Activated CD4-positive, alpha-beta T cell treated with anti-CD3 and anti-CD28 coated beads, Interleukin-2, amount 10 ng/mL, durations not matched to agents 24 days and 14 days (primary cell): ENCODE measurements at regions not wholly inside any gene's neighbourhood (a gene's known extent, or its start where the extent isn't known, plus 50 kb on each side); places are given as distances from the start of the nearest gene placed in this dataset.
"Not testable (repeated sequence)": the region's sequence is repeated elsewhere in the genome, so short reads cannot be mapped to it uniquely, and the experiment has no call there.

ENCODE experiments used
- DNase-seq: peaks from one replicate; pipeline ENCODE4 v3.0.0; 2022
- H3K27ac Mint-ChIP-seq: one replicate; pipeline ENCODE4 v1.8.0; 2022; ENCODE audit warnings: mild to moderate bottlenecking, mixed read lengths
- H3K27me3 Mint-ChIP-seq: one replicate; pipeline ENCODE4 v1.8.0; 2022; ENCODE audit warnings: mixed read lengths
- H3K36me3 Mint-ChIP-seq: one replicate; pipeline ENCODE4 v1.8.0; 2022; ENCODE audit warnings: low read depth, mild to moderate bottlenecking, mixed read lengths
- H3K4me1 Mint-ChIP-seq: one replicate; pipeline ENCODE4 v1.8.0; 2021; ENCODE audit warnings: mixed read lengths
- H3K4me3 Mint-ChIP-seq: one replicate; pipeline ENCODE4 v1.8.0; 2022; ENCODE audit warnings: mild to moderate bottlenecking, moderate library complexity, mixed read lengths
- H3K9me3 Mint-ChIP-seq: one replicate; pipeline ENCODE4 v1.8.0; 2021; ENCODE audit warnings: mixed read lengths
- intact Hi-C: fragments of 100-400 bp; cut with micrococcal nuclease; formaldehyde crosslinking; loops from one replicate; pipeline ENCODE4 v1.15.1; 2023

DNA sequence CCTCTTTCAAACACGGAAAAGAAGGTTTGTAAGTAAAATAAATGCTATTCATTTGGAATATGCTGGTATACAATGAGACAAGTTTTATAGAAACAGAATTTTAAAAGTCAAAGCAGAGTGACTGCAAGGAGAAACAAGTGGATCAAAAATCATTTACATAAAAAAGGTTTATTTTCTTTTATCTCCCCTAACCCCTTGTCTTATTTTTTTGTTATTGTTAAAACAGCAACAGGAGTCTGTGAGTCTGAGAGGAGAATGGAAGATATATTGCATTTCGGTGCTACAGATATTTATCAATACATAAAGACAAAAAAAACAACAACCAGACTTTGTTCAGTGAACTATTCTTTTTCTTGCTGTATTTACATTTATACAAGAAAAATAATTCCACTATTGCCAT is 1116.4 kb downstream of the OTOL1 start:
- Mint-ChIP-seq H3K27ac (no peak overlapping the region), H3K9me3 (no peaks in the 10 kb centered on the region), H3K4me1 (no peaks in the 10 kb centered on the region), H3K36me3 (no peaks in the 10 kb centered on the region), H3K27me3 (no peaks in the 10 kb centered on the region), H3K4me3 (no peak overlapping the region)
- intact Hi-C loops, result no loop called here
- DNase-seq, result no peak

DNA sequence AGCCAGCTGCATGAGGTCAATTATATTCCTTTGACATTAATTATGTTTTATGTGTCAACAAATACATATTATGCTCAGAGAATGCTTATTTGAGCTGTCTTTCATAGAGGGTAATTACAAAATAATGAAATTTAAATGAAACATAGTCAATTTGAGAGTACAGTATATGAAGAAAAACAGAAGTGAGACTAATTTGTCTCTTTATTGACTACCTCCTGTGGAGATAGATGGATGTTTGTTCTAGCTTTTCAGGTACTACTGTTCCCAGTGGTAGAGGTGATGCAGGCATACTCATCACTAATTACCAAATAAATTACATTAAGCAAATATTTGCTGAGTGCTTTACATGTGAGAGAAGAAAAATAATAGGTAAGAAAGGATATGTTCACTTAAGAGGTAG is 1129.6 kb downstream of the OTOL1 start:
- intact Hi-C loops, result no loop called here
- no peaks in the 10 kb centered on the region for H3K27me3 Mint-ChIP-seq
- H3K9me3 Mint-ChIP-seq, result peaks cover 16% of the 10 kb centered on the region

DNA sequence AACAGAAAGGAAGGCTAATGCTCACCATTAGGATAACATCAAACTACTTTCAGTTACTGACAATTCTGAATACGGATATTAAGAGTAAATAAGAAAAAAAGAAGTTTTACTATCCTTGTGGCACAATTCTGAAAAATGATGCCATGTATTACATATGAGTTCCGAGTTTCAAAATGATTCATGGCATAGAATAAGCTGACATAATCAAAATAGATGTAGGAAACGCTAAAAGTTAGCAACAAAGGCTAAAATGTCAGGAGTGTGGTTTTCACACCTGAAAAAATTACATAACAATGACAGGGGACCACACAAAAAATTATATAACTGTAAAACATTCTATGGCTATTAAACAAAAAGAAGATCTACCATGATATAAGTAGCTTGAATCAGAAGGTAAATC is 1131.9 kb downstream of the OTOL1 start:
- H3K9me3 Mint-ChIP-seq, result peaks cover 4% of the 10 kb centered on the region
- H3K4me3 Mint-ChIP-seq, result no peak overlapping the region
- intact Hi-C loops, result no loop called here
- no peak overlapping the region for H3K27ac Mint-ChIP-seq
- no peaks in the 10 kb centered on the region for H3K4me1 Mint-ChIP-seq
- no peaks in the 10 kb centered on the region for H3K27me3 Mint-ChIP-seq
- H3K36me3 Mint-ChIP-seq, result no peaks in the 10 kb centered on the region
- DNase-seq, result no peak

More for the DNA sequence above, 1129.6 kb downstream of the OTOL1 start:
- DNase-seq, result no peak
- Mint-ChIP-seq H3K27ac (no peak overlapping the region), H3K4me3 (no peak overlapping the region), H3K36me3 (no peaks in the 10 kb centered on the region), H3K4me1 (no peaks in the 10 kb centered on the region)

DNA sequence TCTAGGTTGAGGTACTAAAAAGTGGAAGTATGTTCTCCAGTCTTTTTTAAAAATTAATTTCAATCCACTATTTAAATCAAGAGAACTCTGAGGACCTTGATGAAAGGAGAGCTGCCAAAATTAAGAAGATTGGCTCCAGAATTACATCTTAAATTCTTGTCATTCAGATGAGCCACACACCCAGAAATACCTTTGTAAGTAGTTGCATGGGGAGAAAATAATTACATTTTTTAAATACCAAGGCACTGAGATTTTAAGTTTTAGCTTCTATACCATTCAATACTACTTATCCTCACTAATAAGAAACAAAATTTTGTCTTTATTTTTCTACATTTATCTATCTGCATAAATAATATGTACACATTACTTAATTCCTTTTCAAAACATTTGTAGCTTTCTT is 1132.8 kb downstream of the OTOL1 start:
- Mint-ChIP-seq H3K27ac (no peak overlapping the region), H3K36me3 (no peaks in the 10 kb centered on the region), H3K4me3 (no peak overlapping the region), H3K4me1 (no peaks in the 10 kb centered on the region), H3K27me3 (no peaks in the 10 kb centered on the region), H3K9me3 (no peaks in the 10 kb centered on the region)
- DNase-seq, result no peak
- intact Hi-C loops, result no loop called here

DNA sequence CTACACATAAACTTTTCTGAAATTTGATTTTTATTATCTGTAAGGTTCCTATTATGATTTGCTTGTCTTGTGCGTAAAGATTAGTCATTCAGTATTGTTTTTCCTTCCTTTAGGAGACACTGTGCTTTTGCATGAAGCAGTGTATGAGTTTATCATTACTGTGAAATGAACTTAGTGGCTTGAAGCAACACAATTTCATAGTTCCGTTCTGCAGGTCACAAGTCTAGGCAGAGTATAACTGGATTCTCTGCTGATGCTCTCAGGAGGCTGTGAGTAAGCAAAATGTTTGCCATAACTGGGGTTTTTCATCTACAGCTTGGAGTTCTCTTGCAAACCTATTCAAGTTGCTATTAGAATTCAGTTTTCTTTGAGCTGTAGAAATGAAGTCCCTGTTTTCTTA is 1136.1 kb downstream of the OTOL1 start:
- Mint-ChIP-seq H3K9me3 (no peaks in the 10 kb centered on the region), H3K4me3 (no peak overlapping the region), H3K4me1 (no peaks in the 10 kb centered on the region), H3K27me3 (no peaks in the 10 kb centered on the region), H3K27ac (no peak overlapping the region), H3K36me3 (no peaks in the 10 kb centered on the region)
- intact Hi-C loops, result no loop called here
- DNase-seq, result no peak

DNA sequence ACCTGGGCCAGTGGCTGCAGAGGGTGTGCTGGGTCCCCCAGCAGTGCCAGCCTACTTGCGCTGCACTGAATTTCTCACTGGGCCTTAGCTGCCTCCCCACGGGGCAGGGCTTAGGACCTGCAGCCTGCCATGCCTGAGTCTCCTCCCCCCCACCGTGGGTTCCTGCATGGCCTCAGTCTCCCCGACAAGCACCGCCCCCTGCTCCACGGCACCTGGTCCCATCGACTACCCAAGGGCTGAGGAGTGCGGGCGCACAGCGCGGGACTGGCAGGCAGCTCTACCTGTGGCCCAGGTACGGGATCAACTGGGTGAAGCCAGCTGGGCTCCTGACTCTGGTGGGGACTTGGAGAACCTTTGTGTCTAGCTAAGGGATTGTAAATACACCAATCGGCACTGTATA is 1143.6 kb downstream of the OTOL1 start:
- H3K4me1 Mint-ChIP-seq, H3K36me3 Mint-ChIP-seq, H3K4me3 Mint-ChIP-seq, H3K9me3 Mint-ChIP-seq, DNase-seq, H3K27me3 Mint-ChIP-seq, H3K27ac Mint-ChIP-seq, intact Hi-C loops: not testable (repeated sequence)

DNA sequence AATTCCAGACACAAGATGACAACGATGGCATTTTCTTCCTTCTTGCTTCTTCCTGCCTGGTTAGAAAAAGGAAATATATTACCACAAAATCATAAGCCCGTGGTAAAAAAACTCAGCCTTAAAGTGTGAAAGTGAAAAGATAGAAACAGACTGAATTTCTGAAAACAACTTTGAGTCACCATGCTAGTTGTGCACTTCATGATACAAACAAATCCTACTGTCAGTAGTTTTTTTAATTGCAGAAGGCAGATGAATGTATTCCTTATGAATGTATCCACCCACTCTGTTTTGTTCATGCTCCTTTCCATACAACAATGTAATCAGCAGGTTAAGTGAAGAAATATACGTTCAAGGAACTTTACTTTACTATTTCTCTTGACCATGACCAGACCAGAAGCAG is 1144.7 kb downstream of the OTOL1 start:
- H3K9me3 Mint-ChIP-seq, result no peaks in the 10 kb centered on the region
- intact Hi-C loops, result no loop called here
- H3K4me1 Mint-ChIP-seq, result no peaks in the 10 kb centered on the region
- H3K27me3 Mint-ChIP-seq, result no peaks in the 10 kb centered on the region
- DNase-seq, result no peak
- no peak overlapping the region for H3K4me3 Mint-ChIP-seq
- no peaks in the 10 kb centered on the region for H3K36me3 Mint-ChIP-seq
- H3K27ac Mint-ChIP-seq, result no peak overlapping the region

DNA sequence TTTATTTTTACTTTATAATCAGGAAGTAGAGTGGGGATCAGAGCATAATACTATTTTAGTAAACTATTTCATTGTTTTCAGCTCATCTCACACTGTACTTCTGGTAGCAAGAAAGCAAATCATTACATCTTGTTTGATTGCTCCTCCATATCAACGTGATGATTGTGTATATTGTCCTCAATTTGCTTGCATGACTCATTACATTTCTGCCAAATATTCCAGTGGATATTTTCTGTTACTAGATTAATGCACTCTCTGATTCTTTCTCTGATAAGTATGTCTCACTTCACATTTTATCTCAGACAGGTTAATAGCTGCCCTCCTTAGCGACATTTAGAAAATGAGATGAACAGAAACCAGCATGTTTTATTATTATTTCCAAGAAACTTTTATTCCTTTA is 1145.3 kb downstream of the OTOL1 start:
- no peak for DNase-seq
- no peak overlapping the region for H3K27ac Mint-ChIP-seq
- no peak overlapping the region for H3K4me3 Mint-ChIP-seq
- H3K4me1 Mint-ChIP-seq, result no peaks in the 10 kb centered on the region
- intact Hi-C loops, result no loop called here
- H3K9me3 Mint-ChIP-seq, result no peaks in the 10 kb centered on the region
- H3K27me3 Mint-ChIP-seq, result no peaks in the 10 kb centered on the region
- H3K36me3 Mint-ChIP-seq, result no peaks in the 10 kb centered on the region

DNA sequence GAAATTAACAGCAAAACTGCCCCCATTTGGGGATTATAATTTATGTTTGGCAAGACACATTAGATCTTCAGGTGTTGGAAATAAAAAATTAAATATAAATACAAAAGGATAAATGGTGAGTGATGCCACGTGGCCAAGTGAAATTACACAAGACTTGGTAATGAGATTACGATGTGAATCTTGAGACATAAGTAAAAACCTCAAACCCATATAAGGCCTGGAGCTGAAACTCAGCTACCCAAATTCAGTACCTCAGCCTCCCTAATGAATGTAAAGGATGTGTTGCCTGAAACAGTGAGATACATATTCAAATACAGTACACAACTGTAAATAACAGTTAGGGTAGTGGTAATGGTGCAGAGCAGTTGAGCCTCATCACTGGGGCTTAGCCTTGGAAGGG is 1146.6 kb downstream of the OTOL1 start:
- no peak for DNase-seq
- no peaks in the 10 kb centered on the region for H3K27me3 Mint-ChIP-seq
- H3K9me3 Mint-ChIP-seq, result peaks cover 5% of the 10 kb centered on the region
- H3K4me1 Mint-ChIP-seq, result no peaks in the 10 kb centered on the region
- intact Hi-C loops, result no loop called here
- H3K36me3 Mint-ChIP-seq, result no peaks in the 10 kb centered on the region
- H3K27ac Mint-ChIP-seq, result no peak overlapping the region
- H3K4me3 Mint-ChIP-seq, result no peak overlapping the region

DNA sequence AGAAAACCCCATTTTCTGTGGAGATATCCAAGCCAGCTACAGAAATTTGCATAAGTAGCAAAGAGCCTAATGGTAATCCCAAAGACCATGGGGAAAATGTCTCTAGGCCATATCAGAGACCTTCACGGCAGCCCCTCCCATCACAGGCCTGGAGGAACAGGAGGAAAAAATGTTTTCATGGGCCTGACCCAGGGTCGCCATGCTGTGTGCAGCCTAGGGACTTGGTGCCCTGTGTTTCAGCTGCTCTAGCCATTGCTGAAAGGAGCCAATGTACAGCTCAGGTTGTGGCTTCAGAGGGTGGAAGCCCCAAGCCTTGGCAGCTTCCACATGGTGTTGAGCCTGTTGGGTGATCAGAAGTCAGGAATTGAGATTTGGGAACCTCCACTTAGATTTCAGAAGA is 1150.7 kb downstream of the OTOL1 start:
- H3K27ac Mint-ChIP-seq, result no peak overlapping the region
- no peak for DNase-seq
- H3K27me3 Mint-ChIP-seq, result no peaks in the 10 kb centered on the region
- no peaks in the 10 kb centered on the region for H3K36me3 Mint-ChIP-seq
- no peak overlapping the region for H3K4me3 Mint-ChIP-seq
- H3K4me1 Mint-ChIP-seq, result no peaks in the 10 kb centered on the region
- H3K9me3 Mint-ChIP-seq, result peaks cover 5% of the 10 kb centered on the region
- intact Hi-C loops, result no loop called here

DNA sequence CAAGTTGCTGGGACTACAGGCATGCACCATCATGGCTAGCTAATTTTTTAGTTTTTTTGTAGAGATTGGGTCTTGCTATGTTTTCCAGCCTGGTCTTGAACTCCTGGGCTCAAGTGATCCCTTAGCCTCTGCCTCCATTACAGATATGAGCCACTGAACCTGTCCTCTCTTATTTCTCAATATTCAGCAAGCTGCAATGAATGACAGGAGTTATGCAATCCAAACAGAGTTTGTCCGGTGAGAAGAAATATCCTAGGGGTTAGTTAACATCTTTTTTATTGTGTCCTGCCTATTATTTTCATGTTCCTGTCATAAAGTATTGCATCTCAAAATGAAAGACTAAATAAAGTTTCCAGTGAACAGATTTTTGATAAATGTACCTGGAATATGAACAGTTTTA is 1161.4 kb downstream of the OTOL1 start:
- no peak overlapping the region for H3K4me3 Mint-ChIP-seq
- intact Hi-C loops, result no loop called here
- H3K9me3 Mint-ChIP-seq, result no peaks in the 10 kb centered on the region
- no peaks in the 10 kb centered on the region for H3K27me3 Mint-ChIP-seq
- no peak overlapping the region for H3K27ac Mint-ChIP-seq
- DNase-seq, result no peak
- no peaks in the 10 kb centered on the region for H3K4me1 Mint-ChIP-seq
- no peaks in the 10 kb centered on the region for H3K36me3 Mint-ChIP-seq

DNA sequence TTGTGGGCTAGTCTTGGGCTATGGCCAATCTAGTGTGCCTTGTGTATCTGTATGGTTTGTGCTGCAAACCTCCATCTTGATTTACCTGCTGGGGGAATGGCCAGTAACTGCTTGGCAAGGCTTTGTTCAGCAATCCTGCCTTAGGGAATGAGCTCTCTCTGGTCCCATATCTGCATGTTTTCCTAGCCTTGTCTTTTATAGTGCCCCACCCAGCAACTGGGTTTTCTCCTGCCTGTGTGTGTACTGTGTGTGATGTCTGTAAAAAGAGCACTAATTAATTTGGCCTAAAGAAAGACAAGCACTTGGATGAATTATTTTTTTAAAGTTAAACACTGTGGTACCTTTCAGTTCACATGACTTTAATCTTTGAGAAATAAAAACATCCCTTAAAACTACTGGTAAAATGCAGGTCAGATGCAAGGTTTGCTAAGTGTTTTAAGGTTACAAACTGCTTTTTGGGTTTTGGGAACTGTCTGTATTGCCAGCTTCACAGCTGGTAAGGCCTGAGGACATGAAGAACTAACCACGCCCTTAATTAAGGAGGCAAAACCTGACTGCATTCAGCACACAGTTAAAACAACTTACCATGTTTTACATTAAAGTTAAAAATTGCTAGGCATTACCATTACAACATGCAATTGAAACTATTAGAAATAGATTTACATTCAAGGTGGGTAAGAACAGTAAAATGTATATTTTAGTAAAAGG is 1169.2 kb downstream of the OTOL1 start:
- Mint-ChIP-seq H3K27ac (no peak overlapping the region), H3K27me3 (no peaks in the 10 kb centered on the region), H3K9me3 (peaks cover 3% of the 10 kb centered on the region), H3K36me3 (no peaks in the 10 kb centered on the region), H3K4me1 (no peaks in the 10 kb centered on the region), H3K4me3 (no peak overlapping the region)
- DNase-seq, result no peak
- intact Hi-C loops, result no loop called here

DNA sequence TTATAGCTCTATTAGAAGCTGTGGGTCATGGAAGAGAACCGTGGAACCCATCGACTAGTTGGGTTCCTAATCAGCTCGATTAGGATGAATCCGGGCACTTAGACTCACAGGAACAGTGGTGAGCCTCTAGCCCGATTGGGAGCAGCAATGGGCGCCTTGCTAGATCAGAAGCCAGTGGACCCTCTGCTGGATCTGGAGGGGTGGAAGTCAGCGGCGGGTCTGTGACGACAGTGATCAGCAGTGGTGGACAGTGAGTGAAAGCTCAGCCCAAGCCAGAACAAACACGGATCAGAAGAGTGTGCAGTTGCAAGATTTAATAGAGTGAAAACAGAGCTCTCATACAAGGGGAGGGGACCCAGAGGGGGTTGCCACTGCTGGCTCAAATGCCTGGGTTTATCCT is 1170.2 kb downstream of the OTOL1 start:
- H3K9me3 Mint-ChIP-seq, result peaks cover 3% of the 10 kb centered on the region
- no peak overlapping the region for H3K4me3 Mint-ChIP-seq
- DNase-seq, result no peak
- no peaks in the 10 kb centered on the region for H3K36me3 Mint-ChIP-seq
- H3K27me3 Mint-ChIP-seq, result no peaks in the 10 kb centered on the region
- no peaks in the 10 kb centered on the region for H3K4me1 Mint-ChIP-seq
- H3K27ac Mint-ChIP-seq, result no peak overlapping the region
- intact Hi-C loops, result no loop called here

DNA sequence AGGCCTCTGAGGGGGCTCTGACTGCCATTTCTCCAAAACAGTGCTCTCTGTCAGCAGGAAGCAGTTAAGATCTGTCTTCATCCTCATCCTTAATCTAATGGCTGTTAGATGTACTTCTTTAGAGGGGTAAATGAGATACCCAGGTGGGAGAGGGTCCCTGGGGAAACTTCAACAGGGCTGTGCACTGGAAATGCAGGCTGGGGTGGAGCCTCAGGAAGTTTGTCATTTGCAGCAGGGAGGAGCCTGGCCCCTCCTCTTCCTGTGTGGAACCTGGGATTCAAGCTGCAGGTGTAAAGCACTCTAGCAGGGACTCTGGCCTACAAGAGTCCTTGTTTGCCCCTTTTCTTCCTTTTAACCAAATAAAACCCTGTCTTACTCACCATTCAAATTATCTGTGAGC is 1173.6 kb downstream of the OTOL1 start:
- Mint-ChIP-seq H3K9me3 (peaks cover 3% of the 10 kb centered on the region), H3K36me3 (no peaks in the 10 kb centered on the region)

DNA sequence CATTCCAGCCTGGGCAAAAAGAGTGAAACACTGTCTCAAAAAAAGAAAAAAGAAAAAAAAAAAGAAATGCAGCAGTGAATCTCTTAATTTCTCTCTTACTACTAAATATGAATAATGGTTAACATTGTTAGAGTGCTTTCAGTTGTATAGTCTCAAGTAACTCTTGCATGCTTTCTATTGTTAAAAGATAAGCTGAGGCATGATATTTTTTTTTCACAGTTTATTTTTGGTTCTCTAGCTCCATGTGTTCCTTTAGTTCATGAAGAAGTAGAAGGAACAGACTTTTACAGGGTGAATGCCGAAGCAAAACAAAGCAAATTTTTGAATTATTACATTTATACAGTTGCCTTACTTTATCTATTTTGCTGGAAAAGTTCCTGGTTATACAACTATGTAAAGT is 1180.9 kb downstream of the OTOL1 start:
- Mint-ChIP-seq H3K9me3 (no peaks in the 10 kb centered on the region), H3K27ac (no peak overlapping the region), H3K4me3 (no peak overlapping the region), H3K4me1 (no peaks in the 10 kb centered on the region), H3K27me3 (no peaks in the 10 kb centered on the region), H3K36me3 (no peaks in the 10 kb centered on the region)
- intact Hi-C loops, result no loop called here
- no peak for DNase-seq

More for the DNA sequence above, 1173.6 kb downstream of the OTOL1 start:
- intact Hi-C loops, result no loop called here
- no peak overlapping the region for H3K27ac Mint-ChIP-seq
- H3K4me1 Mint-ChIP-seq, result no peaks in the 10 kb centered on the region
- no peaks in the 10 kb centered on the region for H3K27me3 Mint-ChIP-seq
- no peak for DNase-seq
- no peak overlapping the region for H3K4me3 Mint-ChIP-seq
